Activated CD4-positive, alpha-beta T cell treated with anti-CD3 and anti-CD28 coated beads, Interleukin-2, Interleukin-4, amounts not matched to agents 100 ng/mL and 50 ng/mL, durations not matched to agents 16 hours and 8 hours (primary cell): ENCODE measurements at regions not wholly inside any gene's neighbourhood (a gene's known extent, or its start where the extent isn't known, plus 50 kb on each side); places are given as distances from the start of the nearest gene placed in this dataset.

Experiments used
- DNase-seq: peaks from one replicate; pipeline ENCODE4 v3.0.0-alpha.2; 2020; ENCODE audit warnings: low spot score

DNA sequence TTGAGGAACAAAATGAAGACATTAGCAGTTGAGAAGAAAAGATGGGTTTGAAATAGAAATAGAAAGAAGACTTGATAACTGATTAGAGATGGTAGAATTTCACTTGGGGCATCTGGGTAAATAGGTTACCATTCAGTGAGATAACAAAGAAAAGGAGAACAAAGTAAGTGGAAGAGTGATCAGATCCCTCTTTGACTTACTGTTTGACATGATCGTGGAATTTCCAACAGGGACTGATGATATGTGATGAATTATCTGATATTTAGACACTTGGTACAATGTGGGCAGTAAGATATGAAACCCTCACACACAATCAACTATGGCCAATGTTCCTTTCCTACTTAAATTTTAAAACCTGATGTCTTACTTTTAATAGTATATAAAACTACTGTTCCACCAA lies 70.1 kb upstream of the STARD4 start:
- DNase-seq = no peak

DNA sequence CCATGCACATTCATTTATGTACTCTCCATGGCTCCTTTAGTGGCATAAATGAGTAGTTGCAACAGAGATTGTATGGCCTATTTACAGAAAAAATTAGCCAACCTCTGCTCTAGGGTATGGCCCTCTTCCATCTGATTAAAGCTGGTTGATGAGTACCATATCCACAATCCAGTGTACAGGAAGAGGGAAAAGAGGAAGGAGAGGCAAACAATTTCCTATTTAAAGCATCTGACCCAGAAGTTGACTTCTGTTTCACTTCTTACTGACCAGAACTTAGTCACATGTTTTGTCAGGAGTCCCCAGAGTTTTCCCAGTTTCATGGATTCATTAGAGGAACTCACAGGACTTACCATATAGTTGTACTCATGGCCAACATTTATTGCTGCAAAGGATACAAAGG lies 68.6 kb upstream of the STARD4 start:
- DNase-seq = no peak

DNA sequence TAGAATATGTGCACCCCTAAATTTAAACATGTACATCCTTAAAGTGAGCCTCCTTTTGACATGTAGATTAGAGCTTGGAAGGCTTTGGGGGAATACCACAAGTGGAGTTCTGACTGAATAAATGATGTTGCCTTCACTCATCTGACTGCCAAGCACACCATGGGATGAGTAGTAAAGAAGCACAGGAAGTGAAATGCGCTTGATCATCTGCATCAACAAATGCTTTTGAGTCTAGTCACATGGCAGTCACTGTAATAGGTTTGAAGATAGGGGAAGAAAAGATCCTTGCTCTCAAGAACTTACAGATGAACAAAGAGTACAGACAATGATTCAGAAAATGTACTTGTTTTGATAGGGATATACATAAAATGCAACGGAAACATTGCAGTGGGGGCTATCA lies 62.0 kb upstream of the STARD4 start:
- no peak for DNase-seq

DNA sequence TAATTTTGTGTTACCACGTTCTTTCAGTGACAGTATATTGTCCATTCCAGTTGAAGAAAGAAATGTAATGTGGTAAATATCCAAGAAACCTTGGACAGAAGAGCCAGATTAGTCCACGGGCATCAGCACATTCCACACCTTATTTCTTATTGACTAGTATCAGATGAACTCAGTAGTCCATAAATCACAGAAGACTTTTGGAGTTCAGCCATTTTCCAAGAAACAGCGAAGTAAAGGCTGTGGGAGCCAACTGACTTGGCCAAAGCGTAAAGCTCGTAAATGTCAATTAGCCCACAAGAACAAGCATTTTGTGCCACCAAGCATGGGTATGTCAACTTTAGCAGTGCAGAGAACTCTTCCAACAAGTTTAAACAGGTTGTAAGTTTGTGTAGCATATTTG lies 60.2 kb upstream of the STARD4 start:
- DNase-seq = no peak

DNA sequence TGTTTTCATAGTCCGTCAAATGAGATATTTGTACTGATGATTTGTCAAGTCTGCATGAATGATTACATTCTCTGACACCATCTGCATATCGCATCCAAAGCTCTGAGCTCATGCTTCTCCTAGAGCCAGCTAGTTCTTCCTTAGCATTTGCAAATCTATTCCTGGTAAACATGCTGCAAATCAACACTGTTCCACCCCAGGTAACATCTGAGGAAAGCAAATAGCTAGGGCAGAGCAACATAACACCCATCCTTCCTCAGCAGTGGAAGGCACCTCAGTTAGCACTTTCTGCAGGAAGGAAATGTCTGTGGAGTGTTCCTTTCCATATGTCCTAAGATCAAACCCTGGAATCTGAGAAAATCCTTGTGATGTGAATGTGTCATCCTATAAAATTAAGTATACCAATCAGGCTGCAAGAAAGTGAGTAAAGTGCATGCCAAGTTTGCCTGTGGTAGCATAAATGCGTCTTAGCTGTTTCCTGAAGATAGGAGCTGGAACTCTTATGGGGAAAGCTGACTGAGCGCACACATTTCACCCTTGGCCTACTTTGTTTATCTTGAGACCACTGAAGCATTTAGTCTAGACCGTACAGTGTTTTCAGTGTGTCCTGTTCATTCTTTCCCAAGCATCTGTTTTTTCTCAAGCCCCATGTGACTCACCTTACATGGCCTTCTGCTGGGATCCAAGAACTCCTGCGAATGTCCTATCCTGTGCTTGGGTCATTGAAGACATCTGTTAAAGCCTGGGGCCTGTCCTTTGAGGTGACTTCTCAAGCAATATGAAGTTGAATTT lies 50.9 kb upstream of the STARD4 start:
- no peak for DNase-seq

DNA sequence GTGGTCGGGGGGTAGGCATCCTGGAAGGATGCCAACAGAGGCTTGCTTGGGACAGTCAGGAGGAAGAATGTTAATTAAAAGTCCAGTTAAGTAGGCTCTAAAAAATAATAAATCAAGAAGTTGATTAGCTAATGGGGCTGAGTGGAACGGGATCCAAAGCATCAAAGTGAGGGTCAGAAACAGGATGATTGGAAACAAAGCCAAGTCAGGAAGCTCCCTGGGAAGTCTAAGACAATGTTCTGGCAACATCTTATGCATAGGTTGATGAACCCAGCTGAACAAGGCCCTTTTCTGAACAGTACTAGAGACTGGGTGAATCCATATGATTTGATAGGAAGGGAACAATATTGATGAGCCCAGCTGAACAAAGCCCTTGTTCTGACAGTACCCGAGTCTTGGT lies 50.2 kb upstream of the STARD4 start:
- no peak for DNase-seq
